ENCODE measurements at regions not wholly inside any gene's neighbourhood (a gene's known extent, or its start where the extent isn't known, plus 50 kb on each side); places are given as distances from the start of the nearest gene placed in this dataset.

GRCh38 chr5:112647428-112647827, 90.3 kb upstream of the APC start:
- Histone ChIP-seq H3K36me3 (ENCODE audit: control insufficient read depth in 2 of 2, insufficient read depth in 2 of 2, low read length in 2 of 2) (no peaks in the 10 kb centered on the region), H3K9ac (ENCODE audit: low read depth in 1 of 2, low read length in 2 of 2) (no peak overlapping the region)

GRCh38 chr5:112648264-112648663, 89.4 kb upstream of the APC start:
- H3K9me3 ChIP-seq (ENCODE audit: control insufficient read depth in 2 of 2, low read length in 2 of 2) = no peaks in the 10 kb centered on the region
- H3K27me3 ChIP-seq (ENCODE audit: control insufficient read depth in 2 of 2, insufficient read depth in 2 of 2, low read length in 2 of 2) = no peaks in the 10 kb centered on the region
- no peak overlapping the region for H3K4me3 ChIP-seq (ENCODE audit: low read length in 2 of 2)
- H3K4me1 ChIP-seq (ENCODE audit: control insufficient read depth in 2 of 2, insufficient read depth in 2 of 2, low read length in 2 of 2) = peaks cover 2% of the 10 kb centered on the region in 2 donors
- no peaks in the 10 kb centered on the region for H3K36me3 ChIP-seq (ENCODE audit: control insufficient read depth in 2 of 2, insufficient read depth in 2 of 2, low read length in 2 of 2)
- H3K27ac ChIP-seq (ENCODE audit: low read depth in 2 of 2, low read length in 2 of 2) = no peak overlapping the region
- no peak overlapping the region for H3K9ac ChIP-seq (ENCODE audit: low read depth in 1 of 2, low read length in 2 of 2)

More at GRCh38 chr5:112647428-112647827, 90.3 kb upstream of the APC start:
- Histone ChIP-seq H3K4me1 (ENCODE audit: control insufficient read depth in 2 of 2, insufficient read depth in 2 of 2, low read length in 2 of 2) (peaks cover 2% of the 10 kb centered on the region in 2 donors), H3K9me3 (ENCODE audit: control insufficient read depth in 2 of 2, low read length in 2 of 2) (no peaks in the 10 kb centered on the region), H3K4me3 (ENCODE audit: low read length in 2 of 2) (no peak overlapping the region), H3K27me3 (ENCODE audit: control insufficient read depth in 2 of 2, insufficient read depth in 2 of 2, low read length in 2 of 2) (no peaks in the 10 kb centered on the region), H3K27ac (ENCODE audit: low read depth in 2 of 2, low read length in 2 of 2) (no peak overlapping the region)

DNA sequence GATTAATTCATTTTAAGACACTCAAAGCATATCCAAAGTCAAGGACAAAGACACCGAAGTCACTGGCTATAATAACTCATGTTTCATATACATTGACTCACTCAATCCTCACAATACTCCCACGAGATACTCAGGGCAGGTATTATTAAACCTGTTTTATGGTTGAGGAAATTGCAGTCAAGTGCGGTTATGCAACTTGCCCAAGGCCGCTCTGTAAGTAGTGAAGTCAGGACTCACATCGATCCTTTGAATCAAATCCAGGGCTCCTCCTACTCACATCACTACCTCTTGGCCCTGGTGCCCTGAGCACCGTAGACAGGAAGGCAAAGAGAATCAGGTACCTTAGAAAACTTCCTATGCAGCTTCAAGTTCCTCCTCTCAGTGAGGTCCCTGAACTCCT, 87.8 kb upstream of the APC start:
- Histone ChIP-seq H3K27me3 (ENCODE audit: control insufficient read depth in 2 of 2, insufficient read depth in 2 of 2, low read length in 2 of 2) (no peaks in the 10 kb centered on the region), H3K27ac (ENCODE audit: low read depth in 2 of 2, low read length in 2 of 2) (peak overlapping the region in 1 of 2 donors; percentile 56), H3K4me3 (ENCODE audit: low read length in 2 of 2) (no peak overlapping the region), H3K4me1 (ENCODE audit: control insufficient read depth in 2 of 2, insufficient read depth in 2 of 2, low read length in 2 of 2) (peaks cover 2% of the 10 kb centered on the region in 2 donors), H3K36me3 (ENCODE audit: control insufficient read depth in 2 of 2, insufficient read depth in 2 of 2, low read length in 2 of 2) (no peaks in the 10 kb centered on the region), H3K9ac (ENCODE audit: low read depth in 1 of 2, low read length in 2 of 2) (no peak overlapping the region), H3K9me3 (ENCODE audit: control insufficient read depth in 2 of 2, low read length in 2 of 2) (no peaks in the 10 kb centered on the region)

GRCh38 chr5:112653638-112654205, 84.0 kb upstream of the APC start:
- Histone ChIP-seq H3K4me3 (ENCODE audit: low read length in 2 of 2) (no peak overlapping the region), H3K4me1 (ENCODE audit: control insufficient read depth in 2 of 2, insufficient read depth in 2 of 2, low read length in 2 of 2) (peaks cover 2% of the 10 kb centered on the region in 2 donors), H3K9ac (ENCODE audit: low read depth in 1 of 2, low read length in 2 of 2) (no peak overlapping the region), H3K27me3 (ENCODE audit: control insufficient read depth in 2 of 2, insufficient read depth in 2 of 2, low read length in 2 of 2) (no peaks in the 10 kb centered on the region), H3K27ac (ENCODE audit: low read depth in 2 of 2, low read length in 2 of 2) (no peak overlapping the region), H3K36me3 (ENCODE audit: control insufficient read depth in 2 of 2, insufficient read depth in 2 of 2, low read length in 2 of 2) (no peaks in the 10 kb centered on the region), H3K9me3 (ENCODE audit: control insufficient read depth in 2 of 2, low read length in 2 of 2) (no peaks in the 10 kb centered on the region)

- Histone ChIP-seq H3K9me3 (ENCODE audit: control insufficient read depth in 2 of 2, low read length in 2 of 2) (no peaks in the 10 kb centered on the region), H3K4me1 (ENCODE audit: control insufficient read depth in 2 of 2, insufficient read depth in 2 of 2, low read length in 2 of 2) (no peaks in the 10 kb centered on the region), H3K27me3 (ENCODE audit: control insufficient read depth in 2 of 2, insufficient read depth in 2 of 2, low read length in 2 of 2) (no peaks in the 10 kb centered on the region)
These were observed 82.2 kb upstream of the APC start for GRCh38 chr5:112655513-112655912.

DNA sequence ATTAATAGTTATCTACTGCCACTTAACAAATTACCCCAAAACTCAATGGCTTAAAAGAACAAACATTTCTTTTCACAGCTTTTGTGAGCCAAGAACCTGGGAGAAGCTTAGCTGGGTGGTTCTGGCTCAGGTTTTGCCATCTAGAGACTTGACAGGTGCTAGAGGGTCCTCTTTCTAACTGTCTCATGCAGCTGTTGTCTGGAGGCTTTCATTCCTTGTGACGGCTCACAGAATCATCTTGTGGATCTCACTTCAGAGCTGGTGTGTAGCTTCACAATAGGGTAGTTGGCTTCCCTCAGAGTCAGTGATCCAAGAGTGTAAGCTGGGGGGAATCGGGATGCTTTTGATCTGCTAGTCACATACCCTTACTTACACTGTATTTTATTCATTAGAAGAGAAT, 81.2 kb upstream of the APC start:
- Histone ChIP-seq H3K36me3 (ENCODE audit: control insufficient read depth in 2 of 2, insufficient read depth in 2 of 2, low read length in 2 of 2) (no peaks in the 10 kb centered on the region), H3K27me3 (ENCODE audit: control insufficient read depth in 2 of 2, insufficient read depth in 2 of 2, low read length in 2 of 2) (no peaks in the 10 kb centered on the region), H3K9me3 (ENCODE audit: control insufficient read depth in 2 of 2, low read length in 2 of 2) (no peaks in the 10 kb centered on the region), H3K4me1 (ENCODE audit: control insufficient read depth in 2 of 2, insufficient read depth in 2 of 2, low read length in 2 of 2) (no peaks in the 10 kb centered on the region), H3K4me3 (ENCODE audit: low read length in 2 of 2) (no peak overlapping the region), H3K27ac (ENCODE audit: low read depth in 2 of 2, low read length in 2 of 2) (no peak overlapping the region), H3K9ac (ENCODE audit: low read depth in 1 of 2, low read length in 2 of 2) (no peak overlapping the region)

More at GRCh38 chr5:112655513-112655912, 82.2 kb upstream of the APC start:
- no peak overlapping the region for H3K9ac ChIP-seq (ENCODE audit: low read depth in 1 of 2, low read length in 2 of 2)
- no peak overlapping the region for H3K4me3 ChIP-seq (ENCODE audit: low read length in 2 of 2)
- H3K36me3 ChIP-seq (ENCODE audit: control insufficient read depth in 2 of 2, insufficient read depth in 2 of 2, low read length in 2 of 2) = no peaks in the 10 kb centered on the region
- H3K27ac ChIP-seq (ENCODE audit: low read depth in 2 of 2, low read length in 2 of 2) = no peak overlapping the region

DNA sequence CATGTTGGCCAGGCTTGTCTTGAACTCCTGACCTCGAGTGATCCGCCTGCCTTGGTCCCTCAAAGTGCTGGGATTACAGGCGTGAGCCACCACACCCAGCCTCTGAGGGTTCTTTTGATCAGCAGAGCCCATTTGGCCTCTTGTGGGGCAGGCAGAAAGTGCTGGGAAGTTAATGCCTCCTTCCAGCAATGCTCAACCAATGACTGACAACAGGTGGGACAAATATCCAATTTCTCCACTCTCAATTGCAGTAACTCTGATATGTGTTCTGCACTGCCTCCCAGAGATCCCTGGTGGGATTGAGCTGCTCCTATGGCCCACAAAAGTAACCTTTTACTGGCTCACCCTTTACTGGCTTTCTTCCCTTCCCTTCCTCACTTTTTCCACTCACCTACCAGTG, 79.9 kb upstream of the APC start:
- no peak overlapping the region for H3K27ac ChIP-seq (ENCODE audit: low read depth in 2 of 2, low read length in 2 of 2)
- H3K9me3 ChIP-seq (ENCODE audit: control insufficient read depth in 2 of 2, low read length in 2 of 2) = no peaks in the 10 kb centered on the region
- no peaks in the 10 kb centered on the region for H3K4me1 ChIP-seq (ENCODE audit: control insufficient read depth in 2 of 2, insufficient read depth in 2 of 2, low read length in 2 of 2)
- H3K9ac ChIP-seq (ENCODE audit: low read depth in 1 of 2, low read length in 2 of 2) = no peak overlapping the region
- no peaks in the 10 kb centered on the region for H3K27me3 ChIP-seq (ENCODE audit: control insufficient read depth in 2 of 2, insufficient read depth in 2 of 2, low read length in 2 of 2)
- no peak overlapping the region for H3K4me3 ChIP-seq (ENCODE audit: low read length in 2 of 2)
- H3K36me3 ChIP-seq (ENCODE audit: control insufficient read depth in 2 of 2, insufficient read depth in 2 of 2, low read length in 2 of 2) = no peaks in the 10 kb centered on the region

DNA sequence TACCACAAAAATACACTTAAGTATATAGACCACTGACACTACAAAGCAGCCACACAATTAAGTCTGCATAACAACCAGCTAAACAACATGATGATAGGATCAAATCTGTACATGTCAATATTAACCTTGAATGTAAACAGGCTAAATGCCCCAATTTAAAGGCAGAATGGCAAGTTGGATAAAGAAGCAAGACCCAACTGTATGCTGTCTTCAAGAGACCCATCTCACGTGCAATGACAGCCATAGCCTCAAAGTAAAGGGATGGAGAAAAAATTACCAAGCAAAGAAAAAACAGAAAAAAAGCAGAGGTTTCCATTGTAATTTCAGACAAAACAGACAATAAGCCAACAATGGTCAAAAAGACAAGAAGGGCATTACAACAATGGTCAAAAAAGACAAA, 77.3 kb upstream of the APC start:
- no peaks in the 10 kb centered on the region for H3K36me3 ChIP-seq (ENCODE audit: control insufficient read depth in 2 of 2, insufficient read depth in 2 of 2, low read length in 2 of 2)
- H3K27me3 ChIP-seq (ENCODE audit: control insufficient read depth in 2 of 2, insufficient read depth in 2 of 2, low read length in 2 of 2) = no peaks in the 10 kb centered on the region
- no peaks in the 10 kb centered on the region for H3K9me3 ChIP-seq (ENCODE audit: control insufficient read depth in 2 of 2, low read length in 2 of 2)
- no peaks in the 10 kb centered on the region for H3K4me1 ChIP-seq (ENCODE audit: control insufficient read depth in 2 of 2, insufficient read depth in 2 of 2, low read length in 2 of 2)
- no peak overlapping the region for H3K4me3 ChIP-seq (ENCODE audit: low read length in 2 of 2)
- no peak overlapping the region for H3K27ac ChIP-seq (ENCODE audit: low read depth in 2 of 2, low read length in 2 of 2)
- no peak overlapping the region for H3K9ac ChIP-seq (ENCODE audit: low read depth in 1 of 2, low read length in 2 of 2)

GRCh38 chr5:112663146-112663545, 74.5 kb upstream of the APC start:
- no peaks in the 10 kb centered on the region for H3K4me1 ChIP-seq (ENCODE audit: control insufficient read depth in 2 of 2, insufficient read depth in 2 of 2, low read length in 2 of 2)
- no peaks in the 10 kb centered on the region for H3K27me3 ChIP-seq (ENCODE audit: control insufficient read depth in 2 of 2, insufficient read depth in 2 of 2, low read length in 2 of 2)
- H3K4me3 ChIP-seq (ENCODE audit: low read length in 2 of 2) = no peak overlapping the region
- H3K27ac ChIP-seq (ENCODE audit: low read depth in 2 of 2, low read length in 2 of 2) = no peak overlapping the region
- H3K9ac ChIP-seq (ENCODE audit: low read depth in 1 of 2, low read length in 2 of 2) = no peak overlapping the region
- no peaks in the 10 kb centered on the region for H3K36me3 ChIP-seq (ENCODE audit: control insufficient read depth in 2 of 2, insufficient read depth in 2 of 2, low read length in 2 of 2)
- H3K9me3 ChIP-seq (ENCODE audit: control insufficient read depth in 2 of 2, low read length in 2 of 2) = no peaks in the 10 kb centered on the region

DNA sequence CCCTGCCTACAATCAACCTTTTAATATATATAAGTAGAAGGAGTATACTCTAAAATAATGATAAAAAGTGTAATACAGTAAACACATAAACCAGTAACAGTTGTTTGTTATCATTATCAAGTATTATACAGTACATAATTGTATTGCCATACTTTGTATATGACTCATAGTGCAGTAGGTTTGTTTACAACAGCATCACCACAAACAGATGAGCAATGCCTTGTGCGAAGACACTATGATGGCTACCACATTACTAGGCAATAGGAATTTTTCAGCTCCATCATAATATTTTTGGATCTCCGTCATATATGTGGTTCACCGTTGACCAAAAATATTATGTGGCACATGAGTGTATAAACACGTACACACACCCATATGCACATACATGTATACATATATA, 69.7 kb upstream of the APC start:
- H3K9me3 ChIP-seq (ENCODE audit: control insufficient read depth in 2 of 2, low read length in 2 of 2) = no peaks in the 10 kb centered on the region
- no peaks in the 10 kb centered on the region for H3K27me3 ChIP-seq (ENCODE audit: control insufficient read depth in 2 of 2, insufficient read depth in 2 of 2, low read length in 2 of 2)
- no peak overlapping the region for H3K27ac ChIP-seq (ENCODE audit: low read depth in 2 of 2, low read length in 2 of 2)
- H3K4me3 ChIP-seq (ENCODE audit: low read length in 2 of 2) = no peak overlapping the region
- H3K36me3 ChIP-seq (ENCODE audit: control insufficient read depth in 2 of 2, insufficient read depth in 2 of 2, low read length in 2 of 2) = no peaks in the 10 kb centered on the region
- H3K4me1 ChIP-seq (ENCODE audit: control insufficient read depth in 2 of 2, insufficient read depth in 2 of 2, low read length in 2 of 2) = no peaks in the 10 kb centered on the region
- no peak overlapping the region for H3K9ac ChIP-seq (ENCODE audit: low read depth in 1 of 2, low read length in 2 of 2)

DNA sequence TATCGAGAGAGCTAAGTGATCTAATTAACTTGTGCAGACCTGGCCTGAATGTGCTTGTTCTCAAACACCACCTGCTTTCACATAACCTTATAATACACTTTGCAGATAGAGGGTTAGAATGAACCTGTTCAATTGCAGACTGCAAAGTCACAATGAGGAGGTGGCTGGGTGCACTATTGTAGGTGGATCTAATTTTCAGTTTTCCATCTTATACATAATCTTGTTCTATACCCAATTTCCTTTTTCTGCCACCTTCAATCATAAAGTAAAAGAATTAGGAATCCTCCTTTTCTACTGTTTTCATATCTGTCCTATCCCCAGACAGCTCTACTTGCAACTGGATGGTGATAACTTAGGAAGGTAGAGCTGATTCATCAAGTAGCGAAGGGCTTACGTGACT, 68.8 kb upstream of the APC start:
- Histone ChIP-seq H3K36me3 (ENCODE audit: control insufficient read depth in 2 of 2, insufficient read depth in 2 of 2, low read length in 2 of 2) (no peaks in the 10 kb centered on the region), H3K27me3 (ENCODE audit: control insufficient read depth in 2 of 2, insufficient read depth in 2 of 2, low read length in 2 of 2) (no peaks in the 10 kb centered on the region), H3K4me3 (ENCODE audit: low read length in 2 of 2) (no peak overlapping the region), H3K9ac (ENCODE audit: low read depth in 1 of 2, low read length in 2 of 2) (no peak overlapping the region), H3K9me3 (ENCODE audit: control insufficient read depth in 2 of 2, low read length in 2 of 2) (no peaks in the 10 kb centered on the region), H3K27ac (ENCODE audit: low read depth in 2 of 2, low read length in 2 of 2) (no peak overlapping the region), H3K4me1 (ENCODE audit: control insufficient read depth in 2 of 2, insufficient read depth in 2 of 2, low read length in 2 of 2) (no peaks in the 10 kb centered on the region)

All from mucosa of rectum (tissue), 2 donors.